Loucy (cell line): ENCODE measurements at regions not wholly inside any gene's neighbourhood (a gene's known extent, or its start where the extent isn't known, plus 50 kb on each side); places are given as distances from the start of the nearest gene placed in this dataset.

Source experiments
- CTCF ChIP-seq: fragments of 200-600 bp; sonication (generic); conservative IDR thresholded peaks from 2 replicates; pipeline ENCODE4 v1.5.1; 2014; ENCODE audit warnings: mild to moderate bottlenecking, antibody characterized with exemption, low read length
- EZH2phosphoT487 ChIP-seq: fragments of 200-600 bp; IDR thresholded peaks from 2 replicates; pipeline ENCODE4 v1.6.1; 2018; ENCODE audit warnings: antibody characterized with exemption, mild to moderate bottlenecking, moderate library complexity, borderline replicate concordance

DNA sequence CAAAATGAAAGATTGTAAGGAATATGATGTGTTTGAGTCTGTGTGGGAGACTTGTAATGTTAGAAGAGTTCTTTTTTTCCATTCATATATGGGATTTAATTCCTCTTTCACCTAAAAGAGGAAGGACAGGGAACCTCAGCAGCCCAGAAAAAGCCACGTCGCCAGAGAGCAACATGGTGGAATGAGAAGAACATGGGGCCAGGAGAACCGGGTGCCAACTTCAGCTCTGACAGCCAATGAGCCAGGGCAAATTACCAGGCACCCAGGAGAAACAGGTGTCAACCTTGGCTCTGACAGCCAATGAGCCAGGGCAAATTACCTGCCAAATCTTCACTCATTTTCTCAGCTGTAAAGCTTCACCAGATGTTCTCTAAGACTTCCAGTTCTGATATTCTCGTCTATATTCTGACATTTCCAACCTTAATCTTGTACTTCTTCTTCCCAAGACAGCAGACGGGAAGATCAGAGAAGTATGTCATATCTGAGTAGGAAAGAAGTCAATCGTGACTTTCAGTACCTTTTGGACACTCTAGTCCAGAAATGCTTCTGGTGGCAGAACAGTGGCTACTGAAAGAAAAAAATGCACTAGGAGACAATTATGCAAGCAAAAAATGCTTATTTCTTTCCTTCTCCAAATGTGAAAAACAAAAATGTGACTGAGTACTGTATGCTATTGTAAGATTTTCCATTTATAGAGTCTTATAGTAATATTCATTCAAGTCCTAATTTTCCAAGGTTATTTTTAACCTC lies 79.2 kb upstream of the COL5A2 start:
- TF ChIP-seq CTCF (no peak), EZH2phosphoT487 (no peak)
